GM12873 (cell line): ENCODE measurements at regions not wholly inside any gene's neighbourhood (a gene's known extent, or its start where the extent isn't known, plus 50 kb on each side); places are given as distances from the start of the nearest gene placed in this dataset.

Experiments
- TF ChIP-seq, protein P1 (sequence below): IDR thresholded peaks from 2 replicates; pipeline ENCODE4 v1.5.1; 2012; ENCODE audit warnings: low read depth, mild to moderate bottlenecking, moderate library complexity, low read length, control low read depth; ENCODE audit not compliant: insufficient read depth; ENCODE audit errors: missing control alignments

DNA sequence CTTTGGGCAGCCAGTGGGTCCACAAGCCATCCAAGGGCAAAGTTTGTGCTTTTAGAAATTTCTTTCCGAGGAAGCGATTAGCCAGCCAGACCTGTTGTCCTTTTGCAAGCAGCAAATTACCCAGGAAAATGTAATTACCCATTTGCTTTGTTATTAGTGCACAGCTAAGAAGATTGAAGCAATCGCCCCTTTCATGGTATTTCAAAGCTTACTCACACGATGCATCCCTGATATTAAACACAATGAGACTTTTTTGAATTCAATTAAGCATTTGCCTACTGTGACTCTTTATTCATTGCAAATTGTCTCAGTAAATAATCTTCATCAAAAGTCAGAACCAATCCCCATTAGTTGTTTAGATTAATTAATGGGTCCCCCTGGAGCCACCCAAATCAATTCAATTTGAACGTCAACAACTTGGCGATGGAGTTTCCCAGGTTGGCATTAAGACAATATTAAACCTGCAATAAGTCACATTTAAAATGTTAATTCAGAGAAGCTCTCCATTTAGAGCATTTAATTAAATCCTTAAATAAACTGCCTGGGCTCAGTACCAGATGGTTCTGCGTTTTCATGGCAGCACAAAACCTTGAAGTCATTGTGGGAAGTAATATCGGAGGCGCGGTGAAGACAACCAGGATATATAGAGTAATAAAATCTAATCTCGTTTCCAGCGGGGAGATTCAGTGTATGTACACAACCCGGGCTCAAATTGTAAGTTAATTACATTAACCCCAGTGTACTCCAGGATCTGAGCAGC is 366.2 kb upstream of the TNRC6C start:
- TF ChIP-seq, protein P1, sequence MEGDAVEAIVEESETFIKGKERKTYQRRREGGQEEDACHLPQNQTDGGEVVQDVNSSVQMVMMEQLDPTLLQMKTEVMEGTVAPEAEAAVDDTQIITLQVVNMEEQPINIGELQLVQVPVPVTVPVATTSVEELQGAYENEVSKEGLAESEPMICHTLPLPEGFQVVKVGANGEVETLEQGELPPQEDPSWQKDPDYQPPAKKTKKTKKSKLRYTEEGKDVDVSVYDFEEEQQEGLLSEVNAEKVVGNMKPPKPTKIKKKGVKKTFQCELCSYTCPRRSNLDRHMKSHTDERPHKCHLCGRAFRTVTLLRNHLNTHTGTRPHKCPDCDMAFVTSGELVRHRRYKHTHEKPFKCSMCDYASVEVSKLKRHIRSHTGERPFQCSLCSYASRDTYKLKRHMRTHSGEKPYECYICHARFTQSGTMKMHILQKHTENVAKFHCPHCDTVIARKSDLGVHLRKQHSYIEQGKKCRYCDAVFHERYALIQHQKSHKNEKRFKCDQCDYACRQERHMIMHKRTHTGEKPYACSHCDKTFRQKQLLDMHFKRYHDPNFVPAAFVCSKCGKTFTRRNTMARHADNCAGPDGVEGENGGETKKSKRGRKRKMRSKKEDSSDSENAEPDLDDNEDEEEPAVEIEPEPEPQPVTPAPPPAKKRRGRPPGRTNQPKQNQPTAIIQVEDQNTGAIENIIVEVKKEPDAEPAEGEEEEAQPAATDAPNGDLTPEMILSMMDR = no peak

- TF ChIP-seq, protein P1 = no peak
Measured at GRCh38 chr17:77593081-77593480, 365.4 kb upstream of the TNRC6C start.

- TF ChIP-seq, protein P1 = no peak
Measured at GRCh38 chr17:77594416-77595209, 363.9 kb upstream of the TNRC6C start.

GRCh38 chr17:77596491-77597417 is 361.7 kb upstream of the TNRC6C start:
- TF ChIP-seq, protein P1 = no peak

DNA sequence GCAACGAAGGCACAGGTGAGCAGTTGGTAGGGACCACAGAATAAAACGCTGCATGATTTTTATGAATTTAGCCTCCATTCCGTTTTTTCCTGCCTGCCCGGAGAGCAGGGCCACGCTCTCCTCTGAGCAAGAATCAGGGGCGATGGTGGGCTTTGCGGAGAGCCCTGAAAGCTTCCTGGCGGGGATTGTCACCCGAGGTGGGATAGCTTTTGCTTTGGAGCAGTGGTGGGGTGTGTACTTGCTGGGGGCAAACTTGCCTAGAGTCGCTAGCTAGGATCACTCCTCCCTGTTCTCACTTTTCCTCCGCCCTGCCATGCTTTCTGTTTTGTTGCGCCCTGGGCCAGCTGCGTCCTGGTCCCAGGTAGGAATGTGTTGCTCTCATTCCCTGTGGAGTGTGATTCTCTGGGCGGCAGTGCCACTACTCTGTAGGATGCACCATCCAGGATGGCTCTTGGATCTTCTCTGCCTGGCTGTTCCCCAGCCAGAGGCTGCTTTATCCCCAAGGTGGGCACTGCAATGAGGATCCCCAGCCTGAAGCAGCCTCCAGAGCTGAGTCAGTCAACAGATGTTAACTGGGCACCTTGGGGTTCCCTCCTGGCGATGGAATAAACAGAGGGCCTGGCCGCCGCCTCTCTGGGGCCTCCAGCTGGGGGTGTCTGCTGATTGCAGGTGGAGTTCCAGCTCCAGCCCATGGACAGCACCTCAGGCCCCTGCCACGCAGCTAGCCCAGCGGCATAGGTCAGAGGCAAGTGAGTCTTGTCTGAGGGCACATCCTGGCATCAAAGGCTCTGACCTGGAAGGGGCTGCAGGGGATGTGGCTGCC is 360.9 kb upstream of the TNRC6C start:
- TF ChIP-seq, protein P1 = no peak

DNA sequence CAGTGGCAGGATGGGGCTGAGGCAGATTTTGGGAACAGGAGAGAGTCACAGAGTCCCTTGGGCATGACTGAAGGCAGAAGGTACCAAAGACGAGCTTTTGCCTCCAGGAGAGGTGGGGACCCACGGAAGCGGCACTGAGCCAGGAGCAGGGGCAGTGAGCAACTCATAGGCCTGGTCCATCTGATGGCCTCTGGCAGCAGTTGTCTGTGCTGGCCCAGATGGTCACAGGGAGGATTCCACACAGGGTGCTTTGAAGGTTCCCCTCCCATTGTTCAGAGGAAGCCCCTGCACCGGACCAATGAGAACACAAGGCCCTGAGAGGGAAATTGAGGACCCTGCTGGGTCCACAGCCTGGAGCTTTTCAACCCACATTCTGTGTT is 360.3 kb upstream of the TNRC6C start:
- TF ChIP-seq, protein P1 = no peak
